OCI-LY7 (cell line): ENCODE measurements at regions not wholly inside any gene's neighbourhood (a gene's known extent, or its start where the extent isn't known, plus 50 kb on each side); places are given as distances from the start of the nearest gene placed in this dataset.

Source experiments
- BruUV-seq: library from RNA; stranded (reverse); fragments of 400-500 nt; replicated peaks from 2 replicates; lab custom pipeline; 2021; lab: Mats Ljungman, UMichigan
- CTCF ChIA-PET: fragments of 300-600 bp; sonication (Branson Sonifier 250); formaldehyde crosslinking; loops from one replicate; lab custom pipeline; 2022; ENCODE audit warnings: antibody characterized with exemption; ENCODE audit not compliant: unreplicated experiment; lab: Charles Lee
- POLR2A ChIA-PET: fragments of 300-600 bp; sonication (Branson Sonifier 250); formaldehyde crosslinking; loops from one replicate; lab custom pipeline; 2022; ENCODE audit warnings: antibody characterized with exemption; lab: Charles Lee
- DNase-seq: peaks from one replicate; pipeline ENCODE4 v3.0.0-alpha.2; 2015; ENCODE audit warnings: low spot score
- H2AFZ ChIP-seq: fragments of 200-600 bp; sonication (generic), shearing (Covaris generic); 2 replicates; pipeline ENCODE4 v1.6.1; 2014; ENCODE audit warnings: mild to moderate bottlenecking, antibody characterized with exemption, low read length, moderate library complexity
- H3K27ac ChIP-seq: fragments of 200-600 bp; sonication (generic); 2 replicates; pipeline ENCODE4 v1.5.1; 2014; ENCODE audit warnings: mixed run types, low read depth, mild to moderate bottlenecking, moderate library complexity, low read length, inconsistent platforms; ENCODE audit not compliant: poor library complexity, severe bottlenecking
- H3K36me3 ChIP-seq: fragments of 200-600 bp; sonication (generic); 2 replicates; pipeline ENCODE4 v1.6.1; 2014; ENCODE audit warnings: mild to moderate bottlenecking, antibody characterized with exemption, low read length, moderate library complexity, mixed read lengths; ENCODE audit not compliant: insufficient read depth
- H3K4me1 ChIP-seq: fragments of 200-600 bp; sonication (generic); 2 replicates; pipeline ENCODE4 v1.5.1; 2014; ENCODE audit warnings: mild to moderate bottlenecking, low read length; ENCODE audit not compliant: insufficient read depth, poor library complexity, severe bottlenecking
- H3K4me2 ChIP-seq: fragments of 200-600 bp; sonication (generic); 2 replicates; pipeline ENCODE4 v1.6.1; 2014; ENCODE audit warnings: mild to moderate bottlenecking, low read length
- H3K4me3 ChIP-seq: fragments of 200-600 bp; sonication (generic); 2 replicates; pipeline ENCODE4 v1.5.1; 2014; ENCODE audit warnings: mild to moderate bottlenecking, low read depth, low read length; ENCODE audit not compliant: poor library complexity, severe bottlenecking
- H3K79me2 ChIP-seq: fragments of 200-600 bp; sonication (generic); 2 replicates; pipeline ENCODE4 v1.6.1; 2016; ENCODE audit warnings: low read depth, mild to moderate bottlenecking, low read length, moderate library complexity, mixed read lengths; ENCODE audit not compliant: insufficient read depth
- H3K9me2 ChIP-seq: fragments of 200-600 bp; sonication (generic); 2 replicates; pipeline ENCODE4 v1.6.1; 2016; ENCODE audit warnings: mild to moderate bottlenecking, low read length, mixed read lengths; ENCODE audit not compliant: insufficient read depth
- H3K9me3 ChIP-seq: fragments of 200-600 bp; sonication (generic); 2 replicates; pipeline ENCODE4 v1.6.1; 2014; ENCODE audit warnings: mild to moderate bottlenecking, mixed run types, low read length, mixed read lengths
- H4K20me1 ChIP-seq: fragments of 200-600 bp; sonication (generic); 2 replicates; pipeline ENCODE4 v1.6.1; 2014; ENCODE audit warnings: mild to moderate bottlenecking, antibody characterized with exemption, low read length, moderate library complexity, mixed read lengths; ENCODE audit not compliant: insufficient read depth
- EZH2phosphoT487 ChIP-seq: fragments of 200-600 bp; sonication (generic); IDR thresholded peaks from 2 replicates; pipeline ENCODE4 v1.6.1; 2018; ENCODE audit warnings: low read depth, borderline replicate concordance, mild to moderate bottlenecking, mixed run types, antibody characterized with exemption, low read length, moderate library complexity, mixed read lengths
- intact Hi-C: fragments of 100-400 bp; cut with micrococcal nuclease; formaldehyde crosslinking; loops from one replicate; pipeline ENCODE4 v1.10.0; 2022; ENCODE audit not compliant: unreplicated experiment
- TF ChIP-seq, protein P1 (sequence below): fragments of 200-600 bp; sonication (generic); conservative IDR thresholded peaks from 2 replicates; pipeline ENCODE4 v1.5.1; 2014; ENCODE audit warnings: mild to moderate bottlenecking, antibody characterized with exemption, low read length, moderate library complexity, mixed read lengths

GRCh38 chr1:73854527-73854926 is 343.4 kb downstream of the LRRIQ3 start:
- H4K20me1 ChIP-seq: no peaks in the 10 kb centered on the region
- no peaks in the 10 kb centered on the region for H3K4me1 ChIP-seq
- H3K4me2 ChIP-seq: no peak overlapping the region
- no peak overlapping the region for H3K4me3 ChIP-seq
- POLR2A ChIA-PET: no interaction called here
- no peaks in the 10 kb centered on the region for H3K9me2 ChIP-seq
- no peaks in the 10 kb centered on the region for H3K9me3 ChIP-seq
- no peak overlapping the region for H3K27ac ChIP-seq
- DNase-seq: no peak
- no peaks in the 10 kb centered on the region for H3K36me3 ChIP-seq
- intact Hi-C loops: no loop called here
- CTCF ChIA-PET: no interaction called here
- no peak overlapping the region for H2AFZ ChIP-seq
- TF ChIP-seq, protein P1, sequence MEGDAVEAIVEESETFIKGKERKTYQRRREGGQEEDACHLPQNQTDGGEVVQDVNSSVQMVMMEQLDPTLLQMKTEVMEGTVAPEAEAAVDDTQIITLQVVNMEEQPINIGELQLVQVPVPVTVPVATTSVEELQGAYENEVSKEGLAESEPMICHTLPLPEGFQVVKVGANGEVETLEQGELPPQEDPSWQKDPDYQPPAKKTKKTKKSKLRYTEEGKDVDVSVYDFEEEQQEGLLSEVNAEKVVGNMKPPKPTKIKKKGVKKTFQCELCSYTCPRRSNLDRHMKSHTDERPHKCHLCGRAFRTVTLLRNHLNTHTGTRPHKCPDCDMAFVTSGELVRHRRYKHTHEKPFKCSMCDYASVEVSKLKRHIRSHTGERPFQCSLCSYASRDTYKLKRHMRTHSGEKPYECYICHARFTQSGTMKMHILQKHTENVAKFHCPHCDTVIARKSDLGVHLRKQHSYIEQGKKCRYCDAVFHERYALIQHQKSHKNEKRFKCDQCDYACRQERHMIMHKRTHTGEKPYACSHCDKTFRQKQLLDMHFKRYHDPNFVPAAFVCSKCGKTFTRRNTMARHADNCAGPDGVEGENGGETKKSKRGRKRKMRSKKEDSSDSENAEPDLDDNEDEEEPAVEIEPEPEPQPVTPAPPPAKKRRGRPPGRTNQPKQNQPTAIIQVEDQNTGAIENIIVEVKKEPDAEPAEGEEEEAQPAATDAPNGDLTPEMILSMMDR: no peak
- TF ChIP-seq EZH2phosphoT487: no peak
- BruUV-seq: no TSS peak
- H3K79me2 ChIP-seq: no peaks in the 10 kb centered on the region

DNA sequence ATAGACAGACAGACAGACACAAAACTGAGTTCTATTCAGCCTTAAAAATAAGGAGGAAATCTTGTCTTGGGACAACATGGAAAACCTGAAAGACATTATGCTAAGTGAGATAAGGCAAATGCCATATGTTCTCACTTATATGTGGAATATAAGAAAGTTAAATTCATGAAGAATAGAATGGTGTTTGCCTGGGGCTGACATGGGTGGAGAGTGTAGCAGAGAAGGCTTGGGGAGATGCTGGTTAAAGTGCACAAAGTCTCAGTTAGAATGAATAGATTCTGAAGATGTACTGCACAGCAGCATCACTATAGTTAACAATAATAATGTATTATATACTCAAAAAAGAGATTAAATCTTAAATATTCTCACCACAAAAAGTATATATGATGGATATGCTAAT is 355.5 kb downstream of the LRRIQ3 start:
- POLR2A ChIA-PET: no interaction called here
- Histone ChIP-seq H3K9me3 (no peaks in the 10 kb centered on the region), H3K9me2 (no peaks in the 10 kb centered on the region), H3K4me2 (no peak overlapping the region), H3K4me3 (no peak overlapping the region), H4K20me1 (no peaks in the 10 kb centered on the region), H3K79me2 (no peaks in the 10 kb centered on the region), H3K4me1 (no peaks in the 10 kb centered on the region), H2AFZ (no peak overlapping the region), H3K27ac (no peak overlapping the region), H3K36me3 (no peaks in the 10 kb centered on the region)
- no peak for DNase-seq
- intact Hi-C loops: loop anchor here (5.0 to 10.0 kb wide), 2 partner anchors 155 to 852 kb away; no protein-coding TSS in a partner anchor
- CTCF ChIA-PET: no interaction called here
- no peak for TF ChIP-seq EZH2phosphoT487
- TF ChIP-seq, protein P1: no peak
- no TSS peak for BruUV-seq

GRCh38 chr1:73839922-73840321 is 358.1 kb downstream of the LRRIQ3 start:
- no peaks in the 10 kb centered on the region for H3K4me1 ChIP-seq
- DNase-seq: peak; percentile 12
- H3K9me3 ChIP-seq: no peaks in the 10 kb centered on the region
- no peaks in the 10 kb centered on the region for H3K36me3 ChIP-seq
- no peaks in the 10 kb centered on the region for H4K20me1 ChIP-seq
- no peaks in the 10 kb centered on the region for H3K79me2 ChIP-seq
- TF ChIP-seq, protein P1: peak; percentile 73
- no peak for TF ChIP-seq EZH2phosphoT487
- no TSS peak for BruUV-seq
- ChIA-PET POLR2A (no interaction called here), CTCF (no interaction called here)
- H3K27ac ChIP-seq: no peak overlapping the region
- H3K4me2 ChIP-seq: no peak overlapping the region
- H3K4me3 ChIP-seq: no peak overlapping the region
- H2AFZ ChIP-seq: no peak overlapping the region
- H3K9me2 ChIP-seq: no peaks in the 10 kb centered on the region
- intact Hi-C loops: loop anchor here (5.0 to 10.0 kb wide), 2 partner anchors 157 to 855 kb away; no protein-coding TSS in a partner anchor
